CD8-positive, alpha-beta memory T cell (primary cell): ENCODE measurements at regions not wholly inside any gene's neighbourhood (a gene's known extent, or its start where the extent isn't known, plus 50 kb on each side); places are given as distances from the start of the nearest gene placed in this dataset.

Experiments
- CTCF ChIA-PET: fragments of 350-600 bp; sonication (Branson Sonifier 250); formaldehyde crosslinking; loops from one replicate; lab custom pipeline; 2021; ENCODE audit warnings: antibody characterized with exemption; lab: Charles Lee
- POLR2A ChIA-PET: fragments of 350-600 bp; sonication (Branson Sonifier 250); formaldehyde crosslinking; loops from one replicate; lab custom pipeline; 2021; ENCODE audit warnings: antibody characterized with exemption; lab: Charles Lee
- DNase-seq, 5 donors: peaks; one replicate each; pipeline versions ENCODE4 v3.0.0 to v3.0.0-alpha.2; 2020 to 2022; ENCODE audit warnings: mixed read lengths in 1 of 5
- H3K27ac ChIP-seq: one replicate; pipeline ENCODE4 v1.7.0; 2013; ENCODE audit warnings: low read depth, mild to moderate bottlenecking, low read length, moderate library complexity
- H3K27me3 ChIP-seq: 2 replicates; pipeline ENCODE4 v1.7.0; 2013; ENCODE audit warnings: low read length, mild to moderate bottlenecking; ENCODE audit not compliant: insufficient read depth, poor library complexity, severe bottlenecking
- H3K36me3 ChIP-seq: 2 replicates; pipeline ENCODE4 v1.7.0; 2013; ENCODE audit warnings: mild to moderate bottlenecking, low read length, moderate library complexity; ENCODE audit not compliant: insufficient read depth
- H3K4me1 ChIP-seq: 2 replicates; pipeline ENCODE4 v1.7.0; 2013; ENCODE audit warnings: mild to moderate bottlenecking, low read length, moderate library complexity; ENCODE audit not compliant: insufficient read depth
- H3K4me3 ChIP-seq: 2 replicates; pipeline ENCODE4 v1.7.0; 2013; ENCODE audit warnings: mild to moderate bottlenecking, low read length
- H3K9me3 ChIP-seq: 2 replicates; pipeline ENCODE4 v1.7.0; 2013; ENCODE audit warnings: mild to moderate bottlenecking, low read length
- H3K27ac Mint-ChIP-seq, 8 donors: one replicate each; pipeline ENCODE4 v1.8.0; 2020 to 2021; ENCODE audit warnings: mixed read lengths in 8 of 8, mild to moderate bottlenecking in 6 of 8, inconsistent platforms in 3 of 8, moderate library complexity in 3 of 8
- H3K27me3 Mint-ChIP-seq, 2 donors: one replicate each; pipeline ENCODE4 v1.8.0; 2020 to 2021; ENCODE audit warnings: mixed read lengths in 2 of 2, mild to moderate bottlenecking in 1 of 2, moderate library complexity in 1 of 2
- H3K36me3 Mint-ChIP-seq, 3 donors: one replicate each; pipeline ENCODE4 v1.8.0; 2020 to 2021; ENCODE audit warnings: mixed read lengths in 3 of 3, inconsistent platforms in 1 of 3, mild to moderate bottlenecking in 1 of 3
- H3K4me1 Mint-ChIP-seq, 3 donors: one replicate each; pipeline ENCODE4 v1.8.0; 2020 to 2021; ENCODE audit warnings: mixed read lengths in 3 of 3, inconsistent platforms in 1 of 3, mild to moderate bottlenecking in 1 of 3
- H3K4me3 Mint-ChIP-seq, 7 donors: one replicate each; pipeline ENCODE4 v1.8.0; 2020 to 2021; ENCODE audit warnings: mixed read lengths in 7 of 7, mild to moderate bottlenecking in 6 of 7, moderate library complexity in 4 of 7, inconsistent platforms in 2 of 7
- H3K9me3 Mint-ChIP-seq, 5 donors: one replicate each; pipeline ENCODE4 v1.8.0; 2020 to 2022; ENCODE audit warnings: mixed read lengths in 5 of 5, mild to moderate bottlenecking in 3 of 5, moderate library complexity in 2 of 5, inconsistent platforms in 1 of 5

- no peaks in the 10 kb centered on the region for H3K4me1 ChIP-seq
- ChIA-PET CTCF (no interaction called here), POLR2A (no interaction called here)
- H3K36me3 Mint-ChIP-seq = no peaks in the 10 kb centered on the region
- no peaks in the 10 kb centered on the region for H3K4me1 Mint-ChIP-seq
- H3K36me3 ChIP-seq = no peaks in the 10 kb centered on the region
- H3K9me3 Mint-ChIP-seq = peaks cover 4 to 13% (median 5%) of the 10 kb centered on the region in 5 donors
- no peak for DNase-seq
- no peaks in the 10 kb centered on the region for H3K27me3 ChIP-seq
- H3K27ac Mint-ChIP-seq = no peak overlapping the region
- no peak overlapping the region for H3K4me3 Mint-ChIP-seq
- H3K4me3 ChIP-seq = no peak overlapping the region
- H3K27ac ChIP-seq = no peak overlapping the region
- H3K9me3 ChIP-seq = no peaks in the 10 kb centered on the region
- H3K27me3 Mint-ChIP-seq = peaks cover 3 to 10% of the 10 kb centered on the region in 2 donors
Measured at GRCh38 chr2:45205985-45206384, 196.7 kb upstream of the SIX2 start.

- POLR2A ChIA-PET = no interaction called here
- peaks cover 4 to 13% (median 5%) of the 10 kb centered on the region in 5 donors for H3K9me3 Mint-ChIP-seq
- H3K27ac Mint-ChIP-seq = no peak overlapping the region
Measured at GRCh38 chr2:45205480-45205879, 196.2 kb upstream of the SIX2 start.

GRCh38 chr2:45203400-45203799 is 194.1 kb upstream of the SIX2 start:
- DNase-seq = no peak
- H3K9me3 Mint-ChIP-seq = peaks cover 4 to 13% (median 5%) of the 10 kb centered on the region in 5 donors
- H3K9me3 ChIP-seq = no peaks in the 10 kb centered on the region
- ChIA-PET POLR2A (no interaction called here), CTCF (no interaction called here)
- no peaks in the 10 kb centered on the region for H3K27me3 ChIP-seq
- no peaks in the 10 kb centered on the region for H3K36me3 Mint-ChIP-seq
- no peaks in the 10 kb centered on the region for H3K4me1 ChIP-seq
- no peak overlapping the region for H3K4me3 ChIP-seq
- H3K4me1 Mint-ChIP-seq = no peaks in the 10 kb centered on the region
- H3K36me3 ChIP-seq = no peaks in the 10 kb centered on the region
- peaks cover 3 to 19% of the 10 kb centered on the region in 2 donors for H3K27me3 Mint-ChIP-seq
- H3K4me3 Mint-ChIP-seq = no peak overlapping the region
- H3K27ac Mint-ChIP-seq = no peak overlapping the region
- H3K27ac ChIP-seq = no peak overlapping the region

More at GRCh38 chr2:45205480-45205879, 196.2 kb upstream of the SIX2 start:
- DNase-seq = no peak
- no peaks in the 10 kb centered on the region for H3K9me3 ChIP-seq
- Mint-ChIP-seq H3K27me3 (peaks cover 4 to 12% of the 10 kb centered on the region in 2 donors), H3K4me3 (no peak overlapping the region), H3K4me1 (no peaks in the 10 kb centered on the region), H3K36me3 (no peaks in the 10 kb centered on the region)
- no peaks in the 10 kb centered on the region for H3K4me1 ChIP-seq
- H3K27me3 ChIP-seq = no peaks in the 10 kb centered on the region
- H3K36me3 ChIP-seq = no peaks in the 10 kb centered on the region
- CTCF ChIA-PET = no interaction called here
- H3K27ac ChIP-seq = no peak overlapping the region
- H3K4me3 ChIP-seq = no peak overlapping the region

DNA sequence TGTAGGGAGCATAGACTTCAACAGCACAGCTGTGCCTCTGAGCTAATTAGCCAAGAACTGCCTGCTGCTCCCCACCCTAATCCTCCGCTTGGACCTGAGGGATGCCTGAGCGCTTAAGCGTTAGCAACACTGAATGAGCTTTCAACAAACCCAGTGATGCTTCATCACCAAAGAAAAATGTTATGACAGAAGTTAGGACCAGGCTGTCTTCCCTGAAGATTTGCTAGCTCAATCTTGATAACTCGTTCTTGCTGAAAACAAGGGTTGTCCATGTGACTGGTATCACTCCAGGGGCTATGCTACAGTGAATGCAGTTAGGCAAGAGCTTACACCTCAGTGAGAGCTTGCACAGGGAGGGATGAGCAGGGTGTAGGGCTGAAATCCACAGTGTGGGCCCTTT is 190.7 kb upstream of the SIX2 start:
- H3K36me3 Mint-ChIP-seq = peaks cover 0 to 2% (median 0%) of the 10 kb centered on the region in 3 donors
- Histone ChIP-seq H3K27ac (no peak overlapping the region), H3K4me1 (no peaks in the 10 kb centered on the region), H3K27me3 (no peaks in the 10 kb centered on the region), H3K36me3 (no peaks in the 10 kb centered on the region), H3K4me3 (no peak overlapping the region), H3K9me3 (no peaks in the 10 kb centered on the region)
- CTCF ChIA-PET = no interaction called here
- DNase-seq = no peak
- H3K4me1 Mint-ChIP-seq = no peaks in the 10 kb centered on the region
- POLR2A ChIA-PET = no interaction called here
- H3K27ac Mint-ChIP-seq = no peak overlapping the region
- H3K4me3 Mint-ChIP-seq = no peak overlapping the region
- H3K9me3 Mint-ChIP-seq = peaks cover 4 to 13% (median 5%) of the 10 kb centered on the region in 5 donors
- peaks cover 3 to 26% of the 10 kb centered on the region in 2 donors for H3K27me3 Mint-ChIP-seq

- Histone ChIP-seq H3K4me1 (no peaks in the 10 kb centered on the region), H3K27me3 (no peaks in the 10 kb centered on the region), H3K4me3 (no peak overlapping the region), H3K27ac (no peak overlapping the region), H3K36me3 (no peaks in the 10 kb centered on the region), H3K9me3 (no peaks in the 10 kb centered on the region)
- Mint-ChIP-seq H3K27me3 (peaks cover 9 to 31% of the 10 kb centered on the region in 2 donors), H3K36me3 (peaks cover 0 to 2% (median 0%) of the 10 kb centered on the region in 3 donors), H3K9me3 (no peaks in the 10 kb centered on the region), H3K27ac (no peak overlapping the region), H3K4me1 (no peaks in the 10 kb centered on the region), H3K4me3 (no peak overlapping the region)
- no peak for DNase-seq
- CTCF ChIA-PET = no interaction called here
- POLR2A ChIA-PET = no interaction called here
Measured at GRCh38 chr2:45195916-45196315, 186.7 kb upstream of the SIX2 start.

- H3K36me3 Mint-ChIP-seq = peaks cover 0 to 2% (median 0%) of the 10 kb centered on the region in 3 donors
- ChIA-PET POLR2A (no interaction called here), CTCF (no interaction called here)
- no peak overlapping the region for H3K27ac ChIP-seq
- no peaks in the 10 kb centered on the region for H3K9me3 ChIP-seq
- H3K4me1 Mint-ChIP-seq = no peaks in the 10 kb centered on the region
- H3K4me3 Mint-ChIP-seq = no peak overlapping the region
- no peaks in the 10 kb centered on the region for H3K4me1 ChIP-seq
- H3K9me3 Mint-ChIP-seq = no peaks in the 10 kb centered on the region
- no peaks in the 10 kb centered on the region for H3K36me3 ChIP-seq
- no peak overlapping the region for H3K4me3 ChIP-seq
- no peak for DNase-seq
- peaks cover 8 to 29% of the 10 kb centered on the region in 2 donors for H3K27me3 Mint-ChIP-seq
- no peak overlapping the region for H3K27ac Mint-ChIP-seq
- no peaks in the 10 kb centered on the region for H3K27me3 ChIP-seq
Measured at GRCh38 chr2:45194596-45194995, 185.3 kb upstream of the SIX2 start.

DNA sequence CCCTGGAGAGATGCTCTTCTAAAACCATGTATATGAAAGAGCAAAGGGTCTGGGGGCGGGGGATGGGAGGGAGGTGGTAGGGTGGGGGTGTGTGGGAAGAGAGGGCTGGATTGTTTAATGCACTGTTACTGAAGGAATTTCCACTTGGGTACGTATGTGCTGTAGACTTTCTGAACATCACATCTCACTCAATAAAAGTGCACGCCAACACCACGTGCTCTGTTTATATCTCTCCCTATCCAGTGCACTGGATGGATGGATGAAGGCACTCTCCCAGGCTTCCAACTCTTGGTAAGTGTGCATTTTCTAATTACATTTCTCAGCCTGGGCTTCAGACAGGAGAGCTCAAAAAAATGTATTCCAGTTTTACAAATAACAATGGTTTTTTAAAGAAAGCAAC is 184.3 kb upstream of the SIX2 start:
- H3K4me3 ChIP-seq = no peak overlapping the region
- no peak overlapping the region for H3K4me3 Mint-ChIP-seq
- H3K9me3 ChIP-seq = no peaks in the 10 kb centered on the region
- H3K27ac Mint-ChIP-seq = no peak overlapping the region
- H3K4me1 Mint-ChIP-seq = no peaks in the 10 kb centered on the region
- H3K4me1 ChIP-seq = no peaks in the 10 kb centered on the region
- H3K9me3 Mint-ChIP-seq = peaks cover 0 to 2% (median 0%) of the 10 kb centered on the region in 5 donors
- peaks cover 11 to 35% of the 10 kb centered on the region in 2 donors for H3K27me3 Mint-ChIP-seq
- no peak for DNase-seq
- no peaks in the 10 kb centered on the region for H3K36me3 ChIP-seq
- POLR2A ChIA-PET = no interaction called here
- no peak overlapping the region for H3K27ac ChIP-seq
- H3K36me3 Mint-ChIP-seq = peaks cover 0 to 2% (median 0%) of the 10 kb centered on the region in 3 donors
- CTCF ChIA-PET = no interaction called here
- H3K27me3 ChIP-seq = no peaks in the 10 kb centered on the region

DNA sequence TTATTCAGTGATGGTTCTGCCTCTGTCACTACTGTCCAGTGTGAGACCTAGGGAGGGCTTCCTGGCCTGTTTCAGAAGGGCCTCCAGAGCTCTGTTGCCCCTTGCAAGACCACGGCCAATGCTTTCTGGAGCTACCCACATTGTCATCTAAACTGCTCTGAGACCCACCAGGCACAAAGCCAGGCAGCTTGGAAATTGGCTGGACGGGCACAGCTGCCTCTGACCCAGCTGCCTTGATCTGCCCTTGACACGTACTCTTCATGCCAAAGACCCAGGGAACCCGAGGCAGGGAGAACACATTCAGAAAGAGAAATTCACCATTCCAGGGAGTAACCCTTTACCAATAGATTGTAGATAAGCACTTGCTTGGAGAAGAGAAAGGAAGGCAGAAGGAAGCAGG is 183.7 kb upstream of the SIX2 start:
- no peaks in the 10 kb centered on the region for H3K27me3 ChIP-seq
- peaks cover 0 to 3% (median 0%) of the 10 kb centered on the region in 5 donors for H3K9me3 Mint-ChIP-seq
- ChIA-PET POLR2A (no interaction called here), CTCF (no interaction called here)
- no peak overlapping the region for H3K27ac Mint-ChIP-seq
- H3K36me3 ChIP-seq = no peaks in the 10 kb centered on the region
- DNase-seq = no peak
- H3K4me3 Mint-ChIP-seq = no peak overlapping the region
- peaks cover 11 to 40% of the 10 kb centered on the region in 2 donors for H3K27me3 Mint-ChIP-seq
- H3K27ac ChIP-seq = no peak overlapping the region
- H3K36me3 Mint-ChIP-seq = peaks cover 0 to 2% (median 0%) of the 10 kb centered on the region in 3 donors
- H3K4me1 Mint-ChIP-seq = no peaks in the 10 kb centered on the region
- no peak overlapping the region for H3K4me3 ChIP-seq
- H3K4me1 ChIP-seq = no peaks in the 10 kb centered on the region
- no peaks in the 10 kb centered on the region for H3K9me3 ChIP-seq

- Mint-ChIP-seq H3K4me1 (no peaks in the 10 kb centered on the region), H3K9me3 (peaks cover 0 to 3% (median 0%) of the 10 kb centered on the region in 5 donors), H3K27me3 (peaks cover 11 to 46% of the 10 kb centered on the region in 2 donors), H3K36me3 (no peaks in the 10 kb centered on the region), H3K27ac (no peak overlapping the region), H3K4me3 (no peak overlapping the region)
- no peaks in the 10 kb centered on the region for H3K27me3 ChIP-seq
- H3K4me1 ChIP-seq = no peaks in the 10 kb centered on the region
- no peak overlapping the region for H3K27ac ChIP-seq
- no peak overlapping the region for H3K4me3 ChIP-seq
- H3K36me3 ChIP-seq = no peaks in the 10 kb centered on the region
- CTCF ChIA-PET = no interaction called here
- POLR2A ChIA-PET = no interaction called here
- DNase-seq = no peak
- H3K9me3 ChIP-seq = no peaks in the 10 kb centered on the region
Measured at GRCh38 chr2:45192481-45192880, 183.2 kb upstream of the SIX2 start.
